ENCODE measurements at regions not wholly inside any gene's neighbourhood (a gene's known extent, or its start where the extent isn't known, plus 50 kb on each side); places are given as distances from the start of the nearest gene placed in this dataset.

DNA sequence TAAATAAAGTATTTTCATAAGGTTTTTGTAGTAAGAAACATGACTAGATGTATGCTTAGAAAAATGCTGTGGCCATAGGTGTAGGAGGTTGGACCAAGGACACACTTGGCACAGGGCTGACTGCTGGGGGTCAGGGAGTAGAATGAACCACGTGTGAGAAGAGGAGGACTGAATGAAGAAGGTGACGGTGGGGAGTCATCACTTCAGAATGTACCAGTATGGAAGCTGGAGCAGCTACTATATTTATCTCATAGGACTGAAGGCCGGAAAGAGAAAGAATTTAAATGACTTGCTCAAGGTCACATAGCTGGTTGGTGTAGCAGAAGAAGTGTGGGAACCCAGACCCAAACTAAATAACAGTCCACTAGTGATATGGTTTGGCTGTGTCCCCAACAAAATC is 79.8 kb upstream of the HAO2 start:
- TF ChIP-seq, protein P1, sequence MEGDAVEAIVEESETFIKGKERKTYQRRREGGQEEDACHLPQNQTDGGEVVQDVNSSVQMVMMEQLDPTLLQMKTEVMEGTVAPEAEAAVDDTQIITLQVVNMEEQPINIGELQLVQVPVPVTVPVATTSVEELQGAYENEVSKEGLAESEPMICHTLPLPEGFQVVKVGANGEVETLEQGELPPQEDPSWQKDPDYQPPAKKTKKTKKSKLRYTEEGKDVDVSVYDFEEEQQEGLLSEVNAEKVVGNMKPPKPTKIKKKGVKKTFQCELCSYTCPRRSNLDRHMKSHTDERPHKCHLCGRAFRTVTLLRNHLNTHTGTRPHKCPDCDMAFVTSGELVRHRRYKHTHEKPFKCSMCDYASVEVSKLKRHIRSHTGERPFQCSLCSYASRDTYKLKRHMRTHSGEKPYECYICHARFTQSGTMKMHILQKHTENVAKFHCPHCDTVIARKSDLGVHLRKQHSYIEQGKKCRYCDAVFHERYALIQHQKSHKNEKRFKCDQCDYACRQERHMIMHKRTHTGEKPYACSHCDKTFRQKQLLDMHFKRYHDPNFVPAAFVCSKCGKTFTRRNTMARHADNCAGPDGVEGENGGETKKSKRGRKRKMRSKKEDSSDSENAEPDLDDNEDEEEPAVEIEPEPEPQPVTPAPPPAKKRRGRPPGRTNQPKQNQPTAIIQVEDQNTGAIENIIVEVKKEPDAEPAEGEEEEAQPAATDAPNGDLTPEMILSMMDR (IDR thresholded peaks at IDR 0.05; ENCODE audit: low read depth, low read length): no peak
- no peak for DNase-seq (ENCODE audit: extremely low read depth, low read depth)

DNA sequence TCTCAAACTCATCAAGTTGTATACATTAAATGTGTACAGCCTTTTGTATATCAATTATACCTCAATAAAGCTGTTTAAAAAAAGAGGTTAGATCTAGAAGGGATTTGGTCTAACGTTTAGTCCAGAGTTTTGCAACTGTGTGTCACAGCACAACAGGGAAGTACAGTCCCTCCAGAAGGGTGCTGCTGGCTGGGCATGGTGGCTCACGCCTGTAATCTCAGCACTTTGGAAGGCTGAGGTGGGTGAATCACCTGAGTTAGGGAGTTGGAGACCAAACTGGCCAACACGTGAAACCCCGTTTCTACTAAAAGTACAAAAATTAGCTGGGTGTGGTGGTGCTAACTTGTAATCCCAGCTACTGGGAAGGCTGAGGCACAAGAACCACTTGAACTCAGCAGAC is 78.3 kb upstream of the HAO2 start:
- no peak for DNase-seq (ENCODE audit: extremely low read depth, low read depth)
- TF ChIP-seq, protein P1 (IDR thresholded peaks at IDR 0.05; ENCODE audit: low read depth, low read length): no peak

DNA sequence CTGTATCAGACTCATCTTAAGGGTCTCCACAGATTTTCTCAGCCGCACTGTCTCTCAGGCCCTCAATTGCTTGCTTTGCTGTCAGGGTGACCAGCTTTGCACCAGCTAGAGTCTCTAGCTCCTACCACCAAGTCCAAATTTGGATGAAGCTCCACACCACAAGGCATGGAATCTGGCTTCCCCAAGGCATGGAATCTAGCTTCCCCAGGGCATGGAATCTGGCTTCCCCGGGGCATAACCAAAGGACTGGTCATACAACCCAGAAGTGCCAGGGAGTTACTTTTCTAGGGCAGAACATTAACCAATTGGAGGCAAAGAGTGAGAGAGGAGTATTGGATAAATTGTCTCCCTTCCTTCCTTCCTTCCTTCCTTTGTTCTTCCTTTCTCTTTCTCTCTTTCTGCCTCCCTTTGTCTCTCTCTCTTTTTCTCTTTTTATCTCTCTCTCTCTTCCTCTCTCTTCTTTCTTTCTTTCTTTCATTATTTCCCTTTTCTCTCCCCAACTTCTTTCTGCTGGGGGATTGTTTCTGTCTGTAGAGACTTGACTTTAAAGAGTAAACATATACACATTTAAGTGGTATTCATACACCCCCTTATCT is 76.9 kb upstream of the HAO2 start:
- TF ChIP-seq, protein P1 (IDR thresholded peaks at IDR 0.05; ENCODE audit: low read depth, low read length): no peak
- no peak for DNase-seq (ENCODE audit: extremely low read depth, low read depth)

DNA sequence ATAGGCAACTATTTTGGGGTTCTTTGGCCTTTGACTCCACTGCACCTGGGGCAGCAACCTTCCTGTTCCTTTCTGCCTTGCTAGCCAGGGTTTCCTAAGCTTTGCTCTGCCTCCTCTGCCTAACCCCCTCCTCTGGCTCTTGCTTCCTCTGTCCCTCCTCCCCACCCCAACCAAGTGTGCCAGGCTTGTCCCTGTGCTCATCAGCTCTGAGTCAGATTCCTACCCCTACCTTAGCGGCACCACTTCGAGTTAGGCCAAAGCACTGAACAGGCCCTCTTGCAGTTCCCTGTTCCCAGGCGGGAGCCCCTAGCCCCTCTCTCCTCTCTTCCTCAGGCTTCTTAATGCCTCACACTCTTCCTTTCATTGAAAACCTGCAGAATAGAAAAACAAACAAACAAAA is 74.8 kb upstream of the HAO2 start:
- DNase-seq (ENCODE audit: extremely low read depth, low read depth): no peak
- TF ChIP-seq, protein P1 (IDR thresholded peaks at IDR 0.05; ENCODE audit: low read depth, low read length): no peak

DNA sequence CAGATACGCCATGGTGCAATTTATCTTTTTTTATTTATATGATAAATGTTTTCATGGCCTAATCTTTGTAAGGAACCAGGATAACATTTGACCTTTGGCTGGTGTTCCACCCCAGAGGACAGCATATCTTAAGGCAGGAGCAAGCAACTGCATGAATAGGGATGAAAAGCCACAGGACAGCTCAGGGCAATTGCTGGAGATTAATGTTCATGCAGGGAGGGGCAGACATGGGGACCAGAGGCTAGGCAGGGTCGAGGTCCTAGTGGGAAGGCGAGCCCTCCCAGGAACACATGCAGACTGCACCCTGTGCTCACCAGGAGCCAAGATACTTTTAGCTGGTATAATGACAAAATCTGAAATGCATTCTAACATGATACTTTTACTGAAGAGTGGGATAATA is 74.4 kb upstream of the HAO2 start:
- DNase-seq (ENCODE audit: extremely low read depth, low read depth): no peak
- TF ChIP-seq, protein P1 (IDR thresholded peaks at IDR 0.05; ENCODE audit: low read depth, low read length): no peak

DNA sequence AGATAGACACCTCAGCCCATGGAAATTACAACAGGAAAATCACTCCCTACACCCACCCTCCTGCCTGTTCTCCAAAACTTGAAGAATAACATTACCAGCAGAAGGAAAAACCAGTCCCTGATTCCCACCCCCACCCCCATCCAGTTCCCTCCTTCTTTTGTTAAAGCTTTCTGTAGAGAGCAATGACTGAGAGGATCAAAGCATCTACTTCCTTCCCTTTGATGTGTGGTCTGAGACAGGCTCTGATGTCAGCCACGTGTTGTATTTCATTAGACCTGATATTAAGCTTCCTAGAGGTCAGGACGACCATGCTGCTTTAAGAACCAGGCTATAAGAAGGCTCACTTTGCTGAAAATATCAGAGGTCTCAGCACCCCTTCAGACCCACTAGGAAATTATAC is 73.9 kb upstream of the HAO2 start:
- TF ChIP-seq, protein P1 (IDR thresholded peaks at IDR 0.05; ENCODE audit: low read depth, low read length): no peak
- no peak for DNase-seq (ENCODE audit: extremely low read depth, low read depth)

DNA sequence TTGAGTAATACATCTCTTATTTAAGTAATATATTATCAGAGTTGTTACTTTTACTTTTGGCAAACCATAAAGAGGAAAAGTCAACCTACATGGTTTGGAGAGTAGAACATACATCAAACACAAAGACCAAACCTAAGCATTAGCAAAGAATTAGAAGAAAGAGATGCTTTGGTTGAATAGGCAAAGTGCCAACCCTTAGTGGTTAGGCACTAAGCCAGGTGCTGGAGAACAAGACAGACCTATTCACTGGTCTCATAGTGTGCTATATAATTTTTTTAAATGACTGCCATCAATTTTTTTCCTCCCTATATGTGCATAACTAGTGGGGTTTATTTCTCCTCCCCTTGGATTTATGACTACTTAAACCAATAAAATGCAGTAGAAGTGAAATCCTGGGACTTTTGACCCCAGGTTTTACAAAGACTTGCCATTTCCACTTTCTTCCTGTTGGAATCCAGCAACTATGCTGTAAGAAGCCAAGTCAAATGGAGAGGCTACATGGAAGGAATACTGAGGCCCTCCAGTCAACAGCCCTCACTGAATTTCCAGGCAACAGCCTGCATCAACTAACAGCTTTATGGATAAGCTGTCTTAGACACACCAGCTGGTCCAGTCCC is 69.8 kb upstream of the HAO2 start:
- no peak for DNase-seq (ENCODE audit: extremely low read depth, low read depth)
- TF ChIP-seq, protein P1 (IDR thresholded peaks at IDR 0.05; ENCODE audit: low read depth, low read length): no peak

Measured in AG09319 (cell line).